GM19324 (cell line): ENCODE measurements at regions not wholly inside any gene's neighbourhood (a gene's known extent, or its start where the extent isn't known, plus 50 kb on each side); places are given as distances from the start of the nearest gene placed in this dataset.

Experiments used
- ATAC-seq: cut with Tn5 transposase; IDR thresholded peaks from one replicate; pipeline ENCODE4 v1.9.1; 2021; ENCODE audit warnings: mild to moderate bottlenecking, moderate library complexity; ENCODE audit not compliant: unreplicated experiment, low FRiP score

DNA sequence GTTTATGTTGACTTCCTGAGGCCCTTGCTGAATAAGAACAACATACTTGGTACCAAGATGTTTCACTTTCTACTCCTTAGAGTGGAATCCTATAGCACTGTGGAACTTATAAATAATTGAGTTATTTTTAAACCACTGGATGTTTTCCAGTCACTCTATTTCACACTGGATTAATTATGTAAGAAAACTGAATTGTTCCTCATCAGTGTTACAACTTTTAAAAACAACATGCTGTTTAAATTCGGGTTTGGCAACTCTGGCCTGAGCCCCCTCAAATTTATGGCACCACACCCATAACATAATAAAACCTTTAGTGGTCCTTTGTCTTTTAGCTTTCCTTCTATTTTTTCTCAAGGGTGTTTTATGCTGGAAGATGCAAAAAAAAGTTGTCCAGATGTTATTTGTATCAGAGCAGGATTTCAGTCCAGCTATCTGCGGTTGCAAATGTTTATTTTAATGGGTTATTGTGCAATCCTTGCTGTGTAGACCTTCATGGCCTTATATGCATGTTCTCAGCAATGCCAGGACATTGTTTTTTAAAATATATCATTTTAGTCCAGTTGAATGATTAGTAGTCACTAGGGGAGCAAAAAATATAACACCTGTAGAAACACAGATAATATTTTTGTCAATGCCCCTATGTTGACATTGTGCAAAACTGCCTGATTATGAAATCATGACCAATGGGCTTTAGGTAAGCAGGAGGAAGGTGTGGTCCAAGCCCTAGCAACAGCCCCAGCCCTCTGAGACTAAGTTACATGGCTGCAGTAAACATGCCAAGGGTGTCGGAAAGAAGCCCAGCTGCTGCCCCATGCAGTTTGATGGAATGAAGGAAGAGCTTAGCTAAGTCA, 638.0 kb upstream of the ZEB2 start:
- no peak for ATAC-seq

DNA sequence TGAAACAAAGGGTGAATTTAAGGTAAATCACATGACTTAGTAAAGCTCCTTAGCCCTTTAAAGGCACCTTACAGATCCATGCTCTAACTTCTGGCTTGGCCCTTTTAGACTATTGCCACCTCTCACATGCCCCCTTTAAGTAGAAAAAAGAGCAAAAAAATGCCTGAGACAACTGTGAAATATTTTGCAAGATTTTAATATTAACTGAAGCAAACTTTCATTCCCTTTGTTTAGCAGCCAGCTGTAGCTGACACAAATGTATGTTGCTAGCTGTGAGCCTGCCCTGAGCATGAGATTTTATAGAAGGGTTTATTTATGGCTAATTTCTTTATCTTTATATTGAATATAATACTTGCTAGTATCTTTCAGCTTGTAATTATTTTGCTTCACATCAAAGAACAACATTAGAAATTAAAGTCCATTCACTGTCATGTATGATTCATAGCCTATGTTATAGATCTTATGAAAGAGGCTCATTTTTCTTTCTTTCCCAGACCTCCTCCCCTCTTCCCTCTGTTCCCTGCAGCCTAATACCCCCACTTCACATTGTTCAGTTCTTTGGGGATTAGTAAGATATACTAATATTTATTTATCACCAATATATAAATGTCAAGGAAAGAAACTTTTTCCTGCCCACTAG, 637.2 kb upstream of the ZEB2 start:
- no peak for ATAC-seq

DNA sequence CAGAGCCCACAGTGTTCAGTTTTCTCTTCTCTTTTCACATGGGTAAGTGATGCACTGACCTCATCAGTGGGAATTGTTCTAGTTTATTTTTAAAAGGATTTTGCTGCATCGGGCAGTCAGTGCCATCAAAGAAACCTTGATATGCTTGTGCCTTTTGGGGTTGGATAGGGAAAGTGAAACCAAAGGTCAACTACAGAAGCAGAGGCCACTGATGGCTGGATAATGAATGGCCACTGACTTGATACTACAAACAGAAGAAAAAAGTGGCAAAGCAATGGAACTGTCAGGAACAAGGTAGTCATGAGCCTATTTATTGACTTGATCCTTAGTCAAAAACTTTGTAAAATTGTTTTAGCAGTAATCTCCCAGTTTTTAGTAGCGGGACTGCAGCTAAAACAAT, 636.3 kb upstream of the ZEB2 start:
- no peak for ATAC-seq

DNA sequence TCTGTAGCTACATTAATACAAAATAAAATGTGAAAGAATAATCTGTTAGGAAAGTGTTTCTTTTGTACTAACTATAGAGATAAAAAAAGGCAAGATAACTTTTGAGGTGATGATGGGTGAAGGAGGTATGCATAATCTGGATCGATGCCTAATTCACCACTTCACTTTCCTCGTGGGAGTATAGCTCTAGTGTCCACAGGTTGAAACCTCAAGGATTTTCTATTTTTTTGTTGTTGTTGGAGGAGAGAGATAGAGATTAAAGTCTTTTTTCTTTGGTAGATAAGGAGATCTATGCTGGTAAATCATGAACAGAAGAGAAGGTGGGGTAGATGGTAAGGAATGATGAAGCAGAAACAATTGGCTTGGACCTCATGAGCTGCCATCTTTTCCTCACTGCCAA, 635.3 kb upstream of the ZEB2 start:
- no peak for ATAC-seq

DNA sequence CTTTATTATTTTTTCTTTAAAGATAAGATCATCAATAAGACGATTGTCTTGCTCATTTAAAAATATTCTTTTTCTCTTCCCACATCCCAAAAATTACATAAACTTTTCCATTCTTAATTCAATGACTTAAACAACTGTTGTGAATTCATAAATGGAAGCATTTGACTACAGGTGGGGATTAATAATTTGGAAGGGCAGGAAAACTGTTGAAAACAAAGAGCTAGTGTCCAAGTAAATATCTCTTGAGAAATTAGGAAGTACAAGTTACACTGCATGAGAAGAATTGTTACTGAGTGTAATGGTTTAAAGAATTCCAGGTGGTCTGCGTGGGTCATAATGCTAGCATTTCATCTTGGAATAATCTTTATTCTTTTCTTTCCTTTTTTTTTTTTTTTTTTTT, 634.8 kb upstream of the ZEB2 start:
- ATAC-seq: no peak

DNA sequence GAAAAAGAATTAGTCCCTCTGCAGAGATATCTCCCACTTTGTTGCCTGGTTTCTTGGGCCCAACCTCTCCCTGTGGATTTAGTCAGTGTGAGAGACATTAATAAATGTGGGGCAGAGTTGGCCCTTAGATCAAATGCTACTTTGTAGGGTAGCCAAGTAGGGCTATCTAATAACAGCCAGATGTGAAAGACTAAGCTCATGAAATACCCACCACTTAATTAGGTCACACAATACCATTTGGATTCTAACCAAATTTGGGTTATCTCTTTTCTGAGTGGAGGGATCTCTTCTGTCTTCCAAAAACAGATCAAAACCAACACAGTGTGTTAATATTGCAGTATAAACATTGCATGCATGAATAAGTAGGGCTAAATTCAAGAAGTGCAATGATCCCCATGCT, 626.8 kb upstream of the ZEB2 start:
- no peak for ATAC-seq

DNA sequence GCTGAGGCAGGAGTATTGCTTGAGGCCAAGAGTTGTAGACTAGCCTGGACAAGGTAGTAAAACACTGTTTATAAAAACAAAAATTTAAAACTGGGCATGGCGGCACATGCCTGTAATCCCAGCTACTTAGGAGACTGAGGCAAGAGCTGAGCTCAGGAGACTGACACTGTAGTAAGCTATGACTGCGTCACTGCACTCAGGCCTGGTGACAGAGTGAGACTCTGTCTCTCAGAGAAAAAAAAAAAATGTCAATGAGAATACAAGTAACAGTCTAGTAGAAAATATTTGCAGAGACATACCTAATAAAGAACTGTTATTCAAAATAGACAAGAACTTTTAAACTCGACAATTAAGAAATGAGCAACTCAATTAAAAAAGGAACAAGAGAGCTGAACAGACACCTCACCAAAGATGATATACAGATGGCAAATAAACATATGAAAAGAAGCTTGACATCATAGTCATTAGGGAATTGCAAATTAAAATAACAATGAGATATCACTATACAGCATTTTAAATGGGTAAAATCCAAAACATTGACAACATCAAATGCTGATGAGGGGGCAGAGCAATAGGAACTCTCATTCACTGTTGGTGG, 624.3 kb upstream of the ZEB2 start:
- ATAC-seq: no peak

DNA sequence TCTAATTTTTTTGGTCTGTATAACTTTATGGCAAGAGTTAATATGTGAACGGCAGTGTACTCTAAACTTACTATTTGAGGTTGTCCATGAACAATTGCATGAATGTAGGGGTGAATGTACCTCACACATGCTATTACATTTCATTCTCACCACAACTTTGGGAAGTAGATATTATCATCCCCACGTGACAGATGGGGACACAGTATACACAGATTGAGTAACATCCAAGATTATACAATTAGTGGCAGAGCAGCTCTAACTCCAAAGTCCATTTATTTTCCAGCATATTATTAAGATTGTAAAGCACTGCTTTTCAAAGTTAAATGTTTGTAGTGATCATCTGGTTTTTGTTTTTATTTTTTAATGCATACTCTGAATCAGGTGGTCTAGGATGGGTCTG, 622.1 kb upstream of the ZEB2 start:
- ATAC-seq: no peak

DNA sequence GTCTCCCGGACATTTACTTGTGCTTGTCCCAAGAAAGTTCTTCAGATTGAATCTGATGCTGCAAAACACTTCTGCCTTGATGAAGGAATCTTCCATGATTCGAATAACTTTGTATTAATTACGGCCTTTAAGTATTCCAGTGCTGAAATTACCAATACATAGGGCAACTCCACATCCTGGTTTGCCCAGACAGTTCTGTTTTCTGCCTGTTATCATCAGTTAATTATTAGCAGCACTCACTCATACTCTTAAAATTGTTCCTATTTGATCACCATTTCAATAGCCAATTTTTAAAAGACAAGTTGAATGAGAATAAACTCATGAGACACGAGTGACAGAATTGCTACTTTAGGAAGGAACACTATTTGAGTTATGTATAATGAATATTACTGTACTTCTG, 620.7 kb upstream of the ZEB2 start:
- no peak for ATAC-seq

DNA sequence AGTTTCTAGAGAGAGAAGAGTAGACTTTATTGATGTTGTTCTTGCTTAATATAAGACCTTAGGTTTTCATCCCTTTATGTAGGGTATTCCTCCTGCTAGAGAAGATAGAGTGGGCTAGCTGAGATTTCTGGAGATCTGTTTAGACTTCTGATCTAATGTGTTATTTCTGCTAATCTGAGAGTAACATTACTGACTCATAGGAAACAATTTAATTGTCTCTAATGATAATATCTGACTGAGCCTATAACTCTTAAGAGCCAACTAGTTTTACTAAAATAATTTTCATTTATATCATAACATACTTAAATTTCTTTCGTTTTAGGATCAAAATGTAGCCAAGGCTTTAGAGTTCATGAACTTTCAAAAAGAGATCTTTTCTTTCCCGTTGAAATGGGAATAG, 618.7 kb upstream of the ZEB2 start:
- no peak for ATAC-seq

DNA sequence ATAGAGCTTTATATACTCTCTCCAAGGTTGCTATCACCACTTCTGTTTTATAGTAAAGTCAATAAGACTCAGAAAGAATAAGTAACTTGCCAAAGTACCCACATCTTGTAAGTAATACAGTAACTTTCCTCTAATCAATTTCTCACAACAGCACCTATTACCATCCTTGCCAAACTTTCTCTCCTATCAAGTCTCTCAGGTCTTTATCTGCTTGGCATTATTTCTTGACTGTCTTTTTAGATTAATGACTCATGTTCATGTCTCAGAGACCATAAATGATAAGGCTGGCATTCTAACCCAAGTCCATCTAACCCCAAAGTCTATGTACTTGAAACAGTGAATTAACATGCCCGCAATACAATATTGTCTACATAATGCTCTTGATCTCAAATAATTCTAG, 618.0 kb upstream of the ZEB2 start:
- no peak for ATAC-seq

DNA sequence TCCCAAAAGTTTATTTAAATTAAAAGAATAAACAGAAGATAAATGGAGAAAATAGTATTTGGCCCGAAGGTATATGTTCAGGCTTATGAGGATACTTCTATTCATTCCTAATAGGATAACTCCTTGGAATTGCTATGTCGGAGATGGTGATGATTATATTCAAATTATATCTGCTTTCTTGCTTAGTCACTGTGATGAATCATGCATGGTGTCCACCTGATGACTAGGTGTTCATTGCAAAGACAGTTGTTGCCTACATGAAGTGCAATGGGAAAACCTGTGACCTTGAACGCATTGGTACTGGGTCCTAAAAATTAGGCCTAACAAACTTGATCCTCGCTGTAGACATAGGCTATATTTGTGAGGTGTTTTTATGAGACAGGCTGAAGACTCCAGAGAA, 617.3 kb upstream of the ZEB2 start:
- ATAC-seq: no peak

DNA sequence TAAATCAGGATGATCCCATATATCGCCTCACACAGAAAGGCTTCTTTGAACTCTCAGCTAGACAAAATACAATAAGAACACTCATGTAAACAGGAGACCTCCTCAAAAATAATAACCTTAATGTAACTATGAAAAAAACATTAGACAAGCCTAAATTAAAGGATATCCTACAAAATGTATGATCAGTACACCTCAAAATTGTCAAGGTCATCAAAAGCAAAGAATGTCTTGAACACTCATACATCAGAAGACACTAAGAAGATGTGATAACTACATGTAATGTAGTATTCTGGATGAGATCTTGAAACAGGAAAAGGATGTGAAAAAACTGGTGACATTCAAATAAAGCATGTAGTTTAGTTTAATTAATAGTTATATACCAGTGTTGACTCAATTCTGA, 616.8 kb upstream of the ZEB2 start:
- ATAC-seq: no peak

DNA sequence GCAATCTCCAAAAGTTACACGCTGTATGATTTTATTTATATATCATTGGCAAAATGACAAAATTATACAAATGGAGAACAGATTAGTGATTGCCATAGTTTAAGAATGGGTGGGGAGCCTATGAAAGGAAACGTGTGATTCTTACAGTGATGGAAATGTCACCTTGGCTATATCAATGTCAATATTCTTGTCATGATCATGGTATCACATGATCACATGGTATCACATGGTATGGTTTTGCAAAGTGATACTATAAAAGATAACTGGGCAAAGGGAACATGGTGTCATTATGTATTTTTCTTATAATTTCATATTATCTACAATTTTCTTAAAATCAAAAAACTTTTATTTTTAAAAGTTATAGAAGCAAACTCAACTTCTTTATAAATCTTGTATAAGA, 606.2 kb upstream of the ZEB2 start:
- no peak for ATAC-seq

DNA sequence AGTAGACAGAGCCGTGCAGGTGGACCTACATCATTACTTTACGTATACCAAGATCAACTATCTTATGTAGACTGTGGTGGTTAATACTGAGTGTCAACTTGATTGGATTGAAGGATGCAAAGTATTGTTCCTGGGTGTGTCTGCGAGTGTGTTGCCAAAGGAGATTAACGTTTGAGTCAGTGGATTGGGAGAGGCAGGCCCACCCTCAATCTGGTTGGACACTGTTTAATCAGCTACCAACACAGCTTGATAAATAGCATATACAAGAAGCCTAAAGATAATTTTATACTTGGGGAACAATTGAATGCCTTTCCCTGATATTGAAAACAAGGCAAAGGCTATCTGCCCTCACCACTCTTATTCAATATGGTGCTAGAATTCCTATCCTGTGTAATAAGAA, 604.2 kb upstream of the ZEB2 start:
- no peak for ATAC-seq

DNA sequence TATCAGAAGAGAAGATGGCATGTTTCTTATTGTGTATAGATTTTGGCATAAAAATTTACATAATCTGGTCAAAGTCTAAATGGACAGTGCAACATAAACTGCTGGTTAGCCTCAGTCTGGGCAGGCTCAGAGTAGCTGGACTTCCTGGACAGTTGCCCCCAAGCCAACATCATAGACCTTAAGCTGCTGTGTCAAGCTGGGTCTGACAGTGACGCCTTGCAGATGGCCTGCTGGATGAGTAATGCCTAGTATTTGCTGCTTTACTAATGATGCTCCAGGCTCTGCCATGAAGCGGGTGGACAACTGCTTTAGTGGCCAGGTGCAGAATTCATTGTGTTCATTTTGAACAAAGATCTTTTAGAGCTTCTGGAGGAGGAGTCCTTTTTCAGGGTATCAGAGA, 603.7 kb upstream of the ZEB2 start:
- no peak for ATAC-seq

DNA sequence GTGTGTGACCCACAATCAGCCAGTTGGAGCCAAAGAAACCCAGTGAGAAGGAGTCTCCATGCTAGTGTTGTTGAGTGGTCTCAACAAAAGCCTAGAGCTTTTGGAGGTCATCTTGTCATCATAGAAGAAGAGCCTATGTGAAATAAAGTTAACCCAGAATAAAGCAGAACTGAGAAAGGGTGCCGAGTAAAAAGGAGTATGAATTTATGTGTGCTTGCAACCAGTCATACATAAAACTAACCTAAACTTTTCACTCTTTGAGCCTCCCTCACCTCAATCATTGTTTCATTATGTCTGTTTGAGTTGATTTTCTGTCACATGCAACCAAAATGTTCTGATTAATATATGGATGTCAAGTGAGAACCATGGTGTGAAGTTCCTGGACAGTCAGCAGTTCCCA, 599.3 kb upstream of the ZEB2 start:
- ATAC-seq: no peak

DNA sequence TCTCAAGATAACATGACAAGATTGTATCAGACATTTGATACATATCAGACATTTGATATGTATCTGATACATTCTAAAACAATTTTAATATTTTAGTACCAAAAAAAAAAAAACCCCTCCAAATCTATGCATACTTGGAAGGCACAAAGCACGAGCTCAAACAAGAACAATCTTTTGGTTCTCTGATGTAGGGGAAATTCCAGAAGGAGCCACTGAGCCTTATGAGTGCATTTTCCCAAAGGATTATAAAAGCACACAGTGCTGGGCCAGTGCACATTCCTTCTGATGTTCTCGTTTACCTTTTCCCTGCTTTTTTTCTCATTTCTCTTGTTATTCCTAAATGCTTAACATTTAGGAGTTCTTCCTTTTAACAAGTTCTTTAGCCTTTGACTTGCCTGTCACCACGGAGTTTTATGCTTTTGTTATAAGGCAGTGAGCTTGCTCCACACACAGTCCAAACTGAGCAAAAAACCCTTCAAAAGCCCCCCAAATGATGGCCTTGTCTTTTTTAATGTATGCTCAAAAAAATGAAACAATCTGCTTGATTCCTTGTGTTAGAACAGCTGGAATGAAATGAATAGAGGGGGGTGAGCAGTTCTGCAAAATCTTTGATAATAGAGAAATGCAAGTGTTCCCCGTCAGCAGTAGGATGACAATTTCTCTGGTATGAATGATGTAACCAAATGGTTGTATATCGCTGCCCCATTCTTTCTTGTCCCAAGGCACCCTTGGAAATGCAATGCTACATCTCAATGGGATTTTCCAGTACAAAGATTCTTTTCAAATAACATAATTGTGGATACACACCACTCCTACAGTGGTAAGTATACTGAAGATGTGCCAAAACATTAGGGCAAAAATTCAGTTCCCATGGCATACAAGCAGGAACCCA, 597.2 kb upstream of the ZEB2 start:
- no peak for ATAC-seq

DNA sequence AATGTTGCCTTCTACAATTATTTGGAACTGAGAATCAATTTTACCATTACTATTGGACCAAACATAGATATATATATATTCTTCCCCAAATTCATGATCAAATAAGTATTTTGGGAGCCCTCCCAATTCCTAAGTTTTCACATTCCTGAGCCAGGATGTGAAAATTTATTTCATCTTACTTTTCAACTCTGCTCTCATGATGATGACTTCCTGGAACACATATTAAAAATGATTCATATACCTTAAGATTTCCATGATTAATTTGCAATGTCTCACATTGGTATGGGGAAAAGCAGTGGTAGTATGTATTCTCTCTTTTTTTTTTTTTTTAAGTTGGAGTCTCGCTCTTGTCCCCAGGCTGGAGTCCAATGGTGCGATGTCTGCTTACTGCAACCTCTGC, 596.1 kb upstream of the ZEB2 start:
- no peak for ATAC-seq

DNA sequence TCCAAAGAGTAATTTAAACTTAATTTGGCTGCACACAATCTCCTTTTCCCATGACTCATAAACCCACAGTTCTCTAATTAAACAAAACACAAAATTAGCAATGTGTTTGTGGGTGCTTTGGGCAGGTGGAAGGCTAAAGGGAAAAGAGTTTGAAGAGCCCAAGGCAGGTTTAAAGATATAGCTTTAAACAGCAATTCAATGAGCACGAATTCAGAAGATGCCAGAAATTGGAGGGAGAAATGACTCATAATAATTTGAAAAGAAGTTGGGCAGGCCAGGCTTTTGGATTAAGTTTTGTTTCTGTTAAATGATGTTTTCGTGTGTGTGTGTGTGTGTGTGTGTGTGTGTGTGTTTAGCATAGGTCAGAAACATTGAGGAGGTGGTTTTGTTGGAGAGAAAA, 594.8 kb upstream of the ZEB2 start:
- ATAC-seq: no peak

DNA sequence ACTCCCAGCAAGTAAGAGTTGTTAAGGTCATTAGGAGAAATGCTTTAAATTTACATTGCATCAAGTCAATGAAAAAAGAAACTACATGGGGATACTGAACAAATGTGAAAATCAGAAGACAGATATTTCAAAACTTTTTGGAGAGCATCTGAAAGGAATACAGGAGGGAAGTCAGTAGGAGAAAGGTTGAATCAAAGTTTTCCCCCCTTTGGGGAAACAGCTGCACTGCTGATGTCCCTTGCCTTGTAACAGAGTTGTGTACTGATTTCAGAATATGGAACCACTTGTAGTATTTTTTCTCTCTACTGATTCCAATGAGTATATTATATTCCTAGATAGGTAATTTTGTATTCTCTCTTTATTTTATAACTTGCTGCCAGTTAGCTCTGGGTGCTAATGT, 592.5 kb upstream of the ZEB2 start:
- no peak for ATAC-seq
